ENCODE measurements at regions not wholly inside any gene's neighbourhood (a gene's known extent, or its start where the extent isn't known, plus 50 kb on each side); places are given as distances from the start of the nearest gene placed in this dataset.

- no peaks in the 10 kb centered on the region for H3K9me3 ChIP-seq
Measured at GRCh38 chr20:58584881-58585752, 66.0 kb upstream of the STX16 start.

GRCh38 chr20:58584051-58584824, 66.8 kb upstream of the STX16 start:
- TF ChIP-seq POLR2A (IDR thresholded peaks at IDR 0.05) (no peak), CTCF (IDR thresholded peaks at IDR 0.05) (no peak)
- 85 to 95% methylated on average over 8 of the region's 8 CpGs for WGBS, 2 donors
- H3K36me3 ChIP-seq, result no peaks in the 10 kb centered on the region
- H3K4me3 ChIP-seq (replicated peaks in 1 of 3), result no peak overlapping the region
- H3K27me3 ChIP-seq, result no peaks in the 10 kb centered on the region
- H3K4me1 ChIP-seq, result no peaks in the 10 kb centered on the region
- no peaks in the 10 kb centered on the region for H3K9me3 ChIP-seq
- H3K27ac ChIP-seq, result no peak overlapping the region
- DNase-seq, result no peak
- intact Hi-C loops (cut with DNase I), result no loop called here

More at GRCh38 chr20:58584881-58585752, 66.0 kb upstream of the STX16 start:
- Histone ChIP-seq H3K4me3 (replicated peaks in 1 of 3) (no peak overlapping the region), H3K27ac (no peak overlapping the region), H3K36me3 (no peaks in the 10 kb centered on the region), H3K4me1 (no peaks in the 10 kb centered on the region), H3K27me3 (no peaks in the 10 kb centered on the region)
- no peak for DNase-seq
- intact Hi-C loops (cut with DNase I), result no loop called here
- no peak for TF ChIP-seq POLR2A (IDR thresholded peaks at IDR 0.05)
- TF ChIP-seq CTCF (IDR thresholded peaks at IDR 0.05), result no peak
- WGBS, 2 donors, result 64% methylated on average over 9 of the region's 9 CpGs

GRCh38 chr20:58583586-58583985, 67.5 kb upstream of the STX16 start:
- Histone ChIP-seq H3K27ac (no peak overlapping the region), H3K4me1 (no peaks in the 10 kb centered on the region), H3K27me3 (no peaks in the 10 kb centered on the region), H3K9me3 (no peaks in the 10 kb centered on the region), H3K36me3 (no peaks in the 10 kb centered on the region), H3K4me3 (replicated peaks in 1 of 3) (no peak overlapping the region)
- intact Hi-C loops (cut with DNase I), result no loop called here
- no peak for TF ChIP-seq CTCF (IDR thresholded peaks at IDR 0.05)
- DNase-seq, result no peak
- WGBS, 2 donors, result 54 to 67% methylated on average over 8 of the region's 8 CpGs

GRCh38 chr20:58583176-58583575, 67.9 kb upstream of the STX16 start:
- Histone ChIP-seq H3K4me3 (replicated peaks in 1 of 3) (no peak overlapping the region), H3K4me1 (no peaks in the 10 kb centered on the region), H3K27ac (no peak overlapping the region), H3K27me3 (no peaks in the 10 kb centered on the region), H3K36me3 (no peaks in the 10 kb centered on the region), H3K9me3 (no peaks in the 10 kb centered on the region)
- no peak for DNase-seq
- WGBS, 2 donors, result 42 to 51% methylated on average over 13 of the region's 13 CpGs
- TF ChIP-seq POLR2A (IDR thresholded peaks at IDR 0.05) (no peak), CTCF (IDR thresholded peaks at IDR 0.05) (no peak)
- intact Hi-C loops (cut with DNase I), result no loop called here

GRCh38 chr20:58580474-58580835, 65.3 kb upstream of the APCDD1L start:
- TF ChIP-seq POLR2A (IDR thresholded peaks at IDR 0.05) (no peak), CTCF (IDR thresholded peaks at IDR 0.05) (no peak)
- H3K9me3 ChIP-seq, result no peaks in the 10 kb centered on the region
- no peak overlapping the region for H3K4me3 ChIP-seq (replicated peaks in 1 of 3)
- H3K4me1 ChIP-seq, result no peaks in the 10 kb centered on the region
- no peaks in the 10 kb centered on the region for H3K36me3 ChIP-seq
- no peak for DNase-seq
- WGBS, 2 donors, result 84 to 88% methylated on average over 7 of the region's 7 CpGs
- no peak overlapping the region for H3K27ac ChIP-seq
- H3K27me3 ChIP-seq, result no peaks in the 10 kb centered on the region
- intact Hi-C loops (cut with DNase I), result no loop called here

All from thyroid gland (tissue), 4 donors.